HL-60 (cell line): ENCODE measurements at regions not wholly inside any gene's neighbourhood (a gene's known extent, or its start where the extent isn't known, plus 50 kb on each side); places are given as distances from the start of the nearest gene placed in this dataset.

Source experiments
- DNase-seq, 2 experiments: peaks; one replicate each; pipeline ENCODE4 v3.0.0-alpha.2; 2010 to 2020; ENCODE audit warnings: low read depth in 1 of 2, low spot score in 1 of 2
- H3K27ac ChIP-seq: fragments of 250-450 bp; sonication (Bioruptor Pico); replicated peaks from 2 replicates; pipeline ENCODE4 v1.5.1; 2020; ENCODE audit warnings: mild to moderate bottlenecking, moderate library complexity
- H3K27me3 ChIP-seq: fragments of 250-450 bp; sonication (Bioruptor Pico); 2 replicates; pipeline ENCODE4 v1.5.1; 2021; ENCODE audit warnings: mild to moderate bottlenecking, moderate library complexity; ENCODE audit not compliant: insufficient read depth, poor library complexity, severe bottlenecking
- H3K4me3 ChIP-seq: replicated peaks from 2 replicates; pipeline ENCODE4 v1.5.1; 2011; ENCODE audit warnings: mild to moderate bottlenecking, control low read depth, low read length; ENCODE audit not compliant: insufficient read depth
- GABPA ChIP-seq: IDR thresholded peaks from 2 replicates; pipeline ENCODE4 v1.6.1; 2012; ENCODE audit warnings: low read depth
- POLR2AphosphoS5 ChIP-seq: IDR thresholded peaks from 2 replicates; pipeline ENCODE4 v1.6.1; 2012; ENCODE audit warnings: low read depth
- SPI1 ChIP-seq: IDR thresholded peaks from 2 replicates; pipeline ENCODE4 v1.6.1; 2012; ENCODE audit warnings: low read depth, mild to moderate bottlenecking, borderline replicate concordance
- TF ChIP-seq, protein P1 (sequence below): IDR thresholded peaks from one replicate; pipeline ENCODE4 v1.5.1; 2011; ENCODE audit warnings: low read length, control low read depth, inconsistent platforms; ENCODE audit not compliant: insufficient read depth
- TF ChIP-seq, protein P2 (sequence below): IDR thresholded peaks from 2 replicates; pipeline ENCODE4 v1.6.1; 2012; ENCODE audit warnings: low read depth; ENCODE audit not compliant: insufficient replicate concordance

DNA sequence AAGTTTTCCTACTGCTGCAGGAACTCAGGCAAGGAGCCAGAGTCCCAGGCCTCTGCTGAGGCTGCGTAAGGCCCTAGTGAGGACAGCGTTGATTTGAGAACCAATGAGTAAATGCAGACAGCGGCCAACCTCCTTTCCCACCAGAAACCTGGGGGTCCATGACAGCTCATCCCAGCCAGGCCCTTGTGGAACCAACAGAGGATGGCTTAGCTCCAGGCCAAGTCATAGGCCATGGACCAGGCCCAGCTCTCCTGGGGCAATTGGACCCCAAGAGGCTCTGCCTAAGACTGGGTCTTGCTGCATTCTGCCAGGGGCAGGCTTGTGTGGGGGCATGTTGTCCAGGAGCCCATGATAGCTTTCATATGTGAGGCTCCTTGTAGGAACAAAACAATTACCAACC, 65.4 kb upstream of the PPP1R3C start:
- H3K27me3 ChIP-seq, result no peaks in the 10 kb centered on the region
- TF ChIP-seq, protein P1, sequence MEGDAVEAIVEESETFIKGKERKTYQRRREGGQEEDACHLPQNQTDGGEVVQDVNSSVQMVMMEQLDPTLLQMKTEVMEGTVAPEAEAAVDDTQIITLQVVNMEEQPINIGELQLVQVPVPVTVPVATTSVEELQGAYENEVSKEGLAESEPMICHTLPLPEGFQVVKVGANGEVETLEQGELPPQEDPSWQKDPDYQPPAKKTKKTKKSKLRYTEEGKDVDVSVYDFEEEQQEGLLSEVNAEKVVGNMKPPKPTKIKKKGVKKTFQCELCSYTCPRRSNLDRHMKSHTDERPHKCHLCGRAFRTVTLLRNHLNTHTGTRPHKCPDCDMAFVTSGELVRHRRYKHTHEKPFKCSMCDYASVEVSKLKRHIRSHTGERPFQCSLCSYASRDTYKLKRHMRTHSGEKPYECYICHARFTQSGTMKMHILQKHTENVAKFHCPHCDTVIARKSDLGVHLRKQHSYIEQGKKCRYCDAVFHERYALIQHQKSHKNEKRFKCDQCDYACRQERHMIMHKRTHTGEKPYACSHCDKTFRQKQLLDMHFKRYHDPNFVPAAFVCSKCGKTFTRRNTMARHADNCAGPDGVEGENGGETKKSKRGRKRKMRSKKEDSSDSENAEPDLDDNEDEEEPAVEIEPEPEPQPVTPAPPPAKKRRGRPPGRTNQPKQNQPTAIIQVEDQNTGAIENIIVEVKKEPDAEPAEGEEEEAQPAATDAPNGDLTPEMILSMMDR, result no peak
- TF ChIP-seq, protein P2, sequence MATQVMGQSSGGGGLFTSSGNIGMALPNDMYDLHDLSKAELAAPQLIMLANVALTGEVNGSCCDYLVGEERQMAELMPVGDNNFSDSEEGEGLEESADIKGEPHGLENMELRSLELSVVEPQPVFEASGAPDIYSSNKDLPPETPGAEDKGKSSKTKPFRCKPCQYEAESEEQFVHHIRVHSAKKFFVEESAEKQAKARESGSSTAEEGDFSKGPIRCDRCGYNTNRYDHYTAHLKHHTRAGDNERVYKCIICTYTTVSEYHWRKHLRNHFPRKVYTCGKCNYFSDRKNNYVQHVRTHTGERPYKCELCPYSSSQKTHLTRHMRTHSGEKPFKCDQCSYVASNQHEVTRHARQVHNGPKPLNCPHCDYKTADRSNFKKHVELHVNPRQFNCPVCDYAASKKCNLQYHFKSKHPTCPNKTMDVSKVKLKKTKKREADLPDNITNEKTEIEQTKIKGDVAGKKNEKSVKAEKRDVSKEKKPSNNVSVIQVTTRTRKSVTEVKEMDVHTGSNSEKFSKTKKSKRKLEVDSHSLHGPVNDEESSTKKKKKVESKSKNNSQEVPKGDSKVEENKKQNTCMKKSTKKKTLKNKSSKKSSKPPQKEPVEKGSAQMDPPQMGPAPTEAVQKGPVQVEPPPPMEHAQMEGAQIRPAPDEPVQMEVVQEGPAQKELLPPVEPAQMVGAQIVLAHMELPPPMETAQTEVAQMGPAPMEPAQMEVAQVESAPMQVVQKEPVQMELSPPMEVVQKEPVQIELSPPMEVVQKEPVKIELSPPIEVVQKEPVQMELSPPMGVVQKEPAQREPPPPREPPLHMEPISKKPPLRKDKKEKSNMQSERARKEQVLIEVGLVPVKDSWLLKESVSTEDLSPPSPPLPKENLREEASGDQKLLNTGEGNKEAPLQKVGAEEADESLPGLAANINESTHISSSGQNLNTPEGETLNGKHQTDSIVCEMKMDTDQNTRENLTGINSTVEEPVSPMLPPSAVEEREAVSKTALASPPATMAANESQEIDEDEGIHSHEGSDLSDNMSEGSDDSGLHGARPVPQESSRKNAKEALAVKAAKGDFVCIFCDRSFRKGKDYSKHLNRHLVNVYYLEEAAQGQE, result no peak
- TF ChIP-seq GABPA (no peak), SPI1 (no peak), POLR2AphosphoS5 (no peak)
- H3K27ac ChIP-seq, result no peak overlapping the region
- H3K4me3 ChIP-seq, result no peak overlapping the region
- no peak for DNase-seq

DNA sequence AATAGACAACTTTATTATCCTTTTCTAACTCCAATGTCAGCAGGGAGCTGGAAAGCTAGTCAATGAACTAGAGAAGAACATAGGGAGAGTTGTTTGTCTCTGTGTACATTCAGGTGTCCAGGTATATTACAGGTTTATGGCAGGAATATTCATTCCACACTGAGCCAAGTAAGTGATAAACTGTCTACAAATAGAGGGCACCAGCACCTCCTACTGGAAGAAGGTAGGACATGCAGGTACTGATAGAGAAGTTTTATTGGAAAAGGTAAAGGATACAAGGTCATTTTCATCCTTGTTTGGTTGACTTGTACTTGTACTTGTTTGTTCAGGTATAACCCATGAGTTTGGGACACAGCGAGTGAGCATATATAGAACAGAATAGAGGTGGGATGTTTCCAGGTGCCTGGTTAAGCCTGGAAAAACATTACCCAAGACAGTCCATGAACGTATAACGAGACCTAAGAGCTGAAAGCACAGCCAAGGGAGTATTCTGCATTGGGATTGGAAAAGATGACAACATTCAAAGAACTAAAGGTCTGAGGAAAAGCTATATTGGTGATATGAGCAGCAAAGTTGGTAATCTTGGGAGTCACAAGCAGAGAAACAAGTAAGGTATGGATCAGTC, 61.4 kb upstream of the PPP1R3C start:
- H3K27ac ChIP-seq, result no peak overlapping the region
- peak; percentile 1 to 17 for DNase-seq
- no peak overlapping the region for H3K4me3 ChIP-seq
- TF ChIP-seq, protein P1, result peak; percentile 64
- TF ChIP-seq, protein P2, result no peak
- no peaks in the 10 kb centered on the region for H3K27me3 ChIP-seq

DNA sequence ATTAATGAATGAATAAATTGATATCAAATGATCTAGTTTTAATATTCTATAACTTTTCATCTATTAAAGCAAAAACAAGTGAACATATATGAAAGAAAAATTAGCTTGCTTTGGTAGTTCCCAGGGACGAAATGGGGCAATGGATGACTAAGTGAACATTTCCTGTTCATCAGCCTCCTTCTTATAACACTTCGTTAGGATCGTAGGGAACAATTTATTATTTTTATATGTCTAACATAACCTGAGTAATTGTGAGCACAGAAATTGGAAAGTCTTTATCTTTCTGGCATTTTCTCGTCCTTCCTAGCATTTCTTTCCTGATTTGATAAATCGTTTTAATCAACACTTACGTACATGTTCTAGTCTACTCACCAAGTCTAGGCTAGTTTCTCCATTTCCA, 59.1 kb upstream of the PPP1R3C start:
- Histone ChIP-seq H3K27me3 (no peaks in the 10 kb centered on the region), H3K27ac (no peak overlapping the region), H3K4me3 (no peak overlapping the region)
- TF ChIP-seq POLR2AphosphoS5 (no peak), GABPA (no peak), SPI1 (no peak)
- TF ChIP-seq, protein P1, result no peak
- TF ChIP-seq, protein P2, result no peak
- DNase-seq, result no peak
